A549 (cell line): ENCODE measurements at regions not wholly inside any gene's neighbourhood (a gene's known extent, or its start where the extent isn't known, plus 50 kb on each side); places are given as distances from the start of the nearest gene placed in this dataset.
"Not testable (repeated sequence)": the region's sequence is repeated elsewhere in the genome, so short reads cannot be mapped to it uniquely, and the experiment has no call there.

Experiments
- ATAC-seq, 2 experiments: fragments of 200-7000 bp in 1 of 2; fragments of >200 bp in 1 of 2; cut with Nextera tagmentation in 1 of 2; cut with Tn5 transposase in 1 of 2; 3 replicates each; pipeline versions ENCODE4 v1.8.0 to v1.9.1; 2018 to 2020; ENCODE audit warnings: mild to moderate bottlenecking in 1 of 2, moderate library complexity in 1 of 2
- CTCF ChIA-PET: fragments of 300-600 bp; sonication (Branson Sonifier 250); formaldehyde crosslinking; extraction: SDS; loops from one replicate; lab custom pipeline; 2021; ENCODE audit warnings: antibody characterized with exemption, inconsistent platforms; lab: Yijun Ruan, JAX
- POLR2A ChIA-PET: fragments of 350-600 bp; formaldehyde crosslinking; extraction: SDS; loops from one replicate; lab custom pipeline; 2021; ENCODE audit warnings: antibody characterized with exemption, inconsistent platforms; lab: Yijun Ruan, JAX
- DNase-seq, 2 experiments: peaks; one replicate each; pipeline versions ENCODE4 v3.0.0 to v3.0.0-alpha.2; 2011 to 2016; ENCODE audit warnings: low read depth in 1 of 2, low spot score in 1 of 2
- FAIRE-seq: peaks from 2 replicates; lab custom pipeline; 2011; peaks lifted over from hg19 to GRCh38; lab: Jason Lieb, UNC
- H3K27ac ChIP-seq, 2 experiments: fragments of >200 bp; sonication (Bioruptor Twin); formaldehyde crosslinking; 3 replicates each; pipeline ENCODE4 v1.5.1; 2016 to 2017
- H3K4me1 ChIP-seq: fragments of >200 bp; sonication (Bioruptor Twin); formaldehyde crosslinking; 3 replicates; pipeline ENCODE4 v1.6.1; 2016
- H3K4me2 ChIP-seq: fragments of >200 bp; sonication (Bioruptor Twin); formaldehyde crosslinking; 3 replicates; pipeline ENCODE4 v1.6.1; 2016
- H3K4me3 ChIP-seq: fragments of >200 bp; sonication (Bioruptor Twin); formaldehyde crosslinking; 3 replicates; pipeline ENCODE4 v1.5.1; 2016
- H3K9me3 ChIP-seq: fragments of >200 bp; sonication (Bioruptor Twin); formaldehyde crosslinking; 3 replicates; pipeline ENCODE4 v1.6.1; 2016
- CEBPB ChIP-seq, 2 experiments: fragments of >200 bp in 1 of 2; sonication (Bioruptor Twin) in 1 of 2; formaldehyde crosslinking in 1 of 2; IDR thresholded peaks; 2 replicates each; pipeline ENCODE4 v1.6.1; 2012 to 2016
- EHF ChIP-seq: fragments of 250-450 bp; sonication (Bioruptor Pico); IDR thresholded peaks from 2 replicates; pipeline ENCODE4 v1.5.0; 2020; ENCODE audit warnings: mild to moderate bottlenecking
- ESRRA ChIP-seq: fragments of 150-350 bp; IDR thresholded peaks from 2 replicates; pipeline ENCODE4 v1.6.1; 2014; ENCODE audit warnings: mild to moderate bottlenecking, low read length, borderline replicate concordance
- FOSL2 ChIP-seq, 2 experiments: fragments of 450-650 bp in 1 of 2; fragments of >200 bp in 1 of 2; sonication (Bioruptor Twin) in 1 of 2; formaldehyde crosslinking; IDR thresholded peaks; 2 replicates each; pipeline versions ENCODE4 v1.5.0 to v1.6.1; 2016 to 2020; ENCODE audit warnings: mild to moderate bottlenecking in 1 of 2, moderate library complexity in 1 of 2
- GATA3 ChIP-seq: IDR thresholded peaks from 2 replicates; pipeline ENCODE4 v1.6.1; 2012; ENCODE audit warnings: borderline replicate concordance
- HDAC2 ChIP-seq: fragments of 200-600 bp; sonication (generic); IDR thresholded peaks from 2 replicates; pipeline ENCODE4 v1.6.1; 2016
- HEYL ChIP-seq: fragments of 250-450 bp; sonication (Bioruptor Pico); IDR thresholded peaks from 2 replicates; pipeline ENCODE4 v1.8.0; 2021; ENCODE audit warnings: mild to moderate bottlenecking, moderate library complexity
- HOXA7 ChIP-seq: fragments of 250-450 bp; sonication (Bioruptor Pico); IDR thresholded peaks from 2 replicates; pipeline ENCODE4 v1.5.0; 2020; ENCODE audit warnings: mild to moderate bottlenecking, moderate library complexity
- HOXB13 ChIP-seq: fragments of 250-450 bp; sonication (Bioruptor Pico); IDR thresholded peaks from 2 replicates; pipeline ENCODE4 v1.5.0; 2020; ENCODE audit warnings: low read depth, mild to moderate bottlenecking, moderate library complexity
- JUN ChIP-seq, 2 experiments: fragments of >200 bp; sonication (Bioruptor Twin); formaldehyde crosslinking; IDR thresholded peaks; 2 replicates in 1 of 2; 3 replicates in 1 of 2; pipeline ENCODE4 v1.6.1; 2016 to 2017
- JUNB ChIP-seq: fragments of >200 bp; sonication (Bioruptor Twin); formaldehyde crosslinking; IDR thresholded peaks from 2 replicates; pipeline ENCODE4 v1.6.1; 2016
- KDM1A ChIP-seq: fragments of 200-600 bp; sonication (generic); IDR thresholded peaks from 2 replicates; pipeline ENCODE4 v1.6.1; 2016; ENCODE audit warnings: low read depth, mild to moderate bottlenecking
- KDM5A ChIP-seq: fragments of 200-600 bp; sonication (generic); IDR thresholded peaks from 2 replicates; pipeline ENCODE4 v1.6.1; 2016; ENCODE audit warnings: antibody characterized with exemption, mild to moderate bottlenecking
- MAZ ChIP-seq: fragments of 150-350 bp; IDR thresholded peaks from 2 replicates; pipeline ENCODE4 v1.6.1; 2014; ENCODE audit warnings: antibody characterized with exemption, low read depth, low read length, borderline replicate concordance
- NR3C1 ChIP-seq: fragments of >200 bp; sonication (Bioruptor Twin); formaldehyde crosslinking; IDR thresholded peaks from 3 replicates; pipeline ENCODE4 v1.6.1; 2017
- PHF8 ChIP-seq: fragments of 200-600 bp; sonication (generic); IDR thresholded peaks from 2 replicates; pipeline ENCODE4 v1.6.1; 2016; ENCODE audit warnings: low read depth, mild to moderate bottlenecking, antibody characterized with exemption, moderate library complexity, borderline replicate concordance
- RCOR1 ChIP-seq: fragments of 150-350 bp; IDR thresholded peaks from 2 replicates; pipeline ENCODE4 v1.6.1; 2014; ENCODE audit warnings: antibody characterized with exemption, low read length, low read depth
- RNF2 ChIP-seq: fragments of 200-600 bp; sonication (generic); IDR thresholded peaks from 2 replicates; pipeline ENCODE4 v1.6.1; 2016; ENCODE audit warnings: low read depth, mild to moderate bottlenecking, antibody characterized with exemption, moderate library complexity, borderline replicate concordance
- SMC3 ChIP-seq: fragments of >200 bp; sonication (Bioruptor Twin); formaldehyde crosslinking; IDR thresholded peaks from 3 replicates; pipeline ENCODE4 v1.6.1; 2018; ENCODE audit warnings: inconsistent platforms
- SREBF2 ChIP-seq: fragments of 450-650 bp; IDR thresholded peaks from 2 replicates; pipeline ENCODE4 v1.6.1; 2014; ENCODE audit warnings: mild to moderate bottlenecking, moderate library complexity
- TP53 ChIP-seq: fragments of 250-450 bp; sonication (Bioruptor Pico); IDR thresholded peaks from 2 replicates; pipeline ENCODE4 v1.5.0; 2021; ENCODE audit warnings: mild to moderate bottlenecking, moderate library complexity
- WGBS: methylation state at CpG from one replicate; pipeline ENCODE4 v1.1.6; 2017; ENCODE audit errors: missing lambda C conversion rate; 5-methylcytosine and 5-hydroxymethylcytosine counted together
- TF ChIP-seq, protein P1 (sequence below): IDR thresholded peaks from 2 replicates; pipeline ENCODE4 v1.6.1; 2012
- TF ChIP-seq, protein P2 (sequence below): fragments of >200 bp; sonication (Bioruptor Twin); formaldehyde crosslinking; IDR thresholded peaks from 3 replicates; pipeline ENCODE4 v1.6.1; 2016
- TF ChIP-seq, protein P3 (sequence below): fragments of 250-450 bp; sonication (Bioruptor Pico); IDR thresholded peaks from 2 replicates; pipeline ENCODE4 v1.5.0; 2020; ENCODE audit warnings: low read depth, mild to moderate bottlenecking, moderate library complexity
- TF ChIP-seq, protein P4 (sequence below): fragments of 200-600 bp; sonication (generic); IDR thresholded peaks from 2 replicates; pipeline ENCODE4 v1.6.1; 2016; ENCODE audit warnings: antibody characterized with exemption, mild to moderate bottlenecking, moderate library complexity

DNA sequence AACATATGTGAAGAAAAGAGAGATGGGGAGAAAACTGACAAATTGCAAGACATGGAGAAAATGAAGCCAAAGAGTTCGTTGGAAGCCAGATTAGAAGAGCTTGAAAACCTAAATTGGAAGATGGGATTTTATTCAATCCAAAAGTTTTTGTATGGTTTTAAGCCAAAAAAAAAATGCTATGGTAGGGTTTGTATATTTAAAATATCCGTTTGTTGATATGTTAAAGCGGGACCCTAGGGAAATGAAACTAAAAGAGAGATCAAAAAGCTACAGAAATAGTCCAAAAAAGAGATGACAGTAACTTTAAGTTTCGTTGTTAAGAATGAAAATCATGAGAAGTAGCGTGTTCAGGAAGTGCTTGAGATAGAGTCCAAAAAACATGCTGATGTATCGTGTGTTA, 617.7 kb upstream of the ADGRL2 start (continued):
- TF ChIP-seq, protein P1, sequence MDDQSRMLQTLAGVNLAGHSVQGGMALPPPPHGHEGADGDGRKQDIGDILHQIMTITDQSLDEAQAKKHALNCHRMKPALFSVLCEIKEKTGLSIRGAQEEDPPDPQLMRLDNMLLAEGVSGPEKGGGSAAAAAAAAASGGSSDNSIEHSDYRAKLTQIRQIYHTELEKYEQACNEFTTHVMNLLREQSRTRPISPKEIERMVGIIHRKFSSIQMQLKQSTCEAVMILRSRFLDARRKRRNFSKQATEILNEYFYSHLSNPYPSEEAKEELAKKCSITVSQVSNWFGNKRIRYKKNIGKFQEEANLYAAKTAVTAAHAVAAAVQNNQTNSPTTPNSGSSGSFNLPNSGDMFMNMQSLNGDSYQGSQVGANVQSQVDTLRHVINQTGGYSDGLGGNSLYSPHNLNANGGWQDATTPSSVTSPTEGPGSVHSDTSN: no peak
- TF ChIP-seq HDAC2 (no peak), PHF8 (no peak), SREBF2 (no peak), RNF2 (no peak)
- TF ChIP-seq, protein P2, sequence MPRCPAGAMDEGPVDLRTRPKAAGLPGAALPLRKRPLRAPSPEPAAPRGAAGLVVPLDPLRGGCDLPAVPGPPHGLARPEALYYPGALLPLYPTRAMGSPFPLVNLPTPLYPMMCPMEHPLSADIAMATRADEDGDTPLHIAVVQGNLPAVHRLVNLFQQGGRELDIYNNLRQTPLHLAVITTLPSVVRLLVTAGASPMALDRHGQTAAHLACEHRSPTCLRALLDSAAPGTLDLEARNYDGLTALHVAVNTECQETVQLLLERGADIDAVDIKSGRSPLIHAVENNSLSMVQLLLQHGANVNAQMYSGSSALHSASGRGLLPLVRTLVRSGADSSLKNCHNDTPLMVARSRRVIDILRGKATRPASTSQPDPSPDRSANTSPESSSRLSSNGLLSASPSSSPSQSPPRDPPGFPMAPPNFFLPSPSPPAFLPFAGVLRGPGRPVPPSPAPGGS: no peak

DNA sequence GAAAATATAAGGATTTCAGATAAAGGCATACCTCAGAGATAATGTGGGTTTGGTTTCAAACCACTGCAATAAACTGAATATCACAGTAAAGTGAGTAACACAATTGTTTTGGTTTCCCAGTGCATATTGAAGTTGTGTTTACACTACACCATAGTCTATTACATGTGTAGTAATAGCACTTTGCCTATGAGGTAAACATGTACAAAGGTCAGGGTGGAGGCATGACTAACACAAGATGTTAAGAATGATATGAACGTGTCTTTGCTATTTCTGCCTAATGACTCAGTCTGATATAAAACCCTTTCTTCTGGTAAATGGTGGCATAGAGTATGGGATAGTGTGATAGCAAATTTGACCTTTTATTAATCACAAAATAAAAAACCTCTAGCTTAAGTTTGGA, 621.5 kb upstream of the ADGRL2 start:
- DNase-seq: peak; percentile 3 to 55
- WGBS: 0% methylated on average over 1 of the region's 1 CpG
- H3K27ac ChIP-seq: no peak overlapping the region

DNA sequence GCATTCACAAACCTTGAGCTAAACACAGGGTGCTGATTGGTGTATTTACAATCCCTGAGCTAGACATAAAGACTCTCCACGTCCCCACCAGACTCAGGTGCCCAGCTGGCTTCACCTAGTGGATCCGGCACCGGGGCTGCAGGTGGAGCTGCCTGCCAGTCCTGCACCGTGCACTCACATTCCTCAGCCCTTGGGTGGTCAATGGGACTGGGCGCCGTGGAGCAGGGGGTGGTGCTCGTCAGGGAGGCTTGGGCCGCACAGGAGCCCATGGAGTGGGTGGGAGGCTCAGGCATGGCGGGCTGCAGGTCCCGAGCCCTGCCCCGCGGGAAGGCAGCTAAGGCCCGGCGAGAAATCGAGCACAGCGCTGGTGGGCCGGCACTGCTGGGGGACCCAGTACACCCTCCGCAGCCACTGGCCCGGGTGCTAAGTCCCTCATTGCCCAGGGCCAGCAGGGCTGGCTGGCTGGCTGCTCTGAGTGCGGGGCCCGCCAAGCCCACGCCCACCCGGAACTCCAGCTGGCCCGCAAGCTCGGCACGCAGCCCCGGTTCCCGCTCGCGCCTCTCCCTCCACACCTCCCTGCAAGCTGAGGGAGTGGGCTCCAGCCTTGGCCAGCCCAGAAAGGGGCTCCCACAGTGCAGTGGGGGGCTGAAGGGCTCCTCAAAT, 622.2 kb upstream of the ADGRL2 start:
- H3K9me3 ChIP-seq, CTCF ChIA-PET, H3K4me3 ChIP-seq, H3K27ac ChIP-seq, DNase-seq, POLR2A ChIA-PET, H3K4me2 ChIP-seq, FAIRE-seq, H3K4me1 ChIP-seq, ATAC-seq: not testable (repeated sequence)
- WGBS: 100% methylated on average over 2 of the region's 30 CpGs

More for the DNA sequence above, 621.5 kb upstream of the ADGRL2 start:
- H3K4me3 ChIP-seq: no peak overlapping the region
- TF ChIP-seq FOSL2 (IDR thresholded peaks at IDR 0.05): no peak
- TF ChIP-seq FOSL2 (CRISPR knock-in tag; IDR thresholded peaks at IDR 0.05): 0 out of 2 replicates have a peak, but pooled peaks have one; percentile 5
- TF ChIP-seq ESRRA: no peak
- peak; percentile 48; the same call in 1 of the 2 replicates for TF ChIP-seq GATA3
- no peak for TF ChIP-seq RCOR1
- TF ChIP-seq JUNB: peak; percentile 50; the same call in 1 of the 2 replicates
- H3K9me3 ChIP-seq: no peaks in the 10 kb centered on the region; the same call in 2 of the 3 replicates
- POLR2A ChIA-PET: no interaction called here
- FAIRE-seq (no peak), ATAC-seq (peak; percentile 45 to 82)
- H3K4me2 ChIP-seq: no peak overlapping the region
- H3K4me1 ChIP-seq: 0 out of 3 replicates have a peak, but pooled peaks cover 4% of the 10 kb centered on the region
- CTCF ChIA-PET: no interaction called here

DNA sequence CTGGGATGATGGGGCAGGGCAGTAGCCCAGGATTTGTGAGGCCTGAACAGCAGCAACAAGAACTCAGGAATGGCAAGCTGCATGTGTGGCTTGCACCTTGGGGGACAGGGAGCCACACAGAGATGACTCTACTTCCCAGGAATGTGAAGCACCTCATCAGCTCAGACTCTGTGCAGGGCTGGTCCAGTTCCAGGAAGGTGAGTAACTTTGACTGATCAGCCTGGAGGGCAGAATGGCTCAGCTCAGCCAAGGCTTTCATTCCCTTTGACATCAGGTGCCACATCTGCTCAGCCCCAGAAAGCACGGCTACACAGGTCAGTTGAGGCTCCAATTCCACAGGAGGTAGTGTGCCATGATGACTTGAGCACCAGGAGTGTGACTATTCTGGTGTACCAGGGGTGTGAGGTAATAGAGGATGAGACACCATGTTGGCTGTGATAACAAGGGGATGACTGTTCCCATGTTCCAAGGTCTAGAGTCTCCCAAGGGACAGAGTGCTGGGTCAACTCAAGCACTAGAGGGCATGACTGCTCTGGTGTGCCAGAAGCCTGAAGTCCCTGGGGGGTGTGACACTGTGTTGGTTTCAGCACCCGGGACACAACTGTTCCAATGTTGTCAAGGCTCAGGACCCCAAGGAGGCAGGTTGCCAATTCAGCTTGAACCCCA, 625.8 kb upstream of the ADGRL2 start:
- H3K4me1 ChIP-seq: 0 out of 3 replicates have a peak, but pooled peaks cover 4% of the 10 kb centered on the region
- no peak overlapping the region for H3K27ac ChIP-seq
- 0% methylated on average over 1 of the region's 2 CpGs for WGBS
- DNase-seq: peak in 1 of 2 experiments; percentile 40
- TF ChIP-seq KDM5A (no peak), HOXA7 (CRISPR knock-in tag) (no peak), SREBF2 (no peak), MAZ (no peak), HDAC2 (no peak), NR3C1 (no peak), HOXB13 (CRISPR knock-in tag) (no peak), SMC3 (no peak), EHF (no peak), CEBPB (IDR thresholded peaks at IDR 0.05) (no peak), JUN (IDR thresholded peaks at IDR 0.05) (no peak), RCOR1 (no peak), HEYL (CRISPR knock-in tag) (no peak), TP53 (CRISPR knock-in tag) (no peak), KDM1A (no peak)
- TF ChIP-seq, protein P3, sequence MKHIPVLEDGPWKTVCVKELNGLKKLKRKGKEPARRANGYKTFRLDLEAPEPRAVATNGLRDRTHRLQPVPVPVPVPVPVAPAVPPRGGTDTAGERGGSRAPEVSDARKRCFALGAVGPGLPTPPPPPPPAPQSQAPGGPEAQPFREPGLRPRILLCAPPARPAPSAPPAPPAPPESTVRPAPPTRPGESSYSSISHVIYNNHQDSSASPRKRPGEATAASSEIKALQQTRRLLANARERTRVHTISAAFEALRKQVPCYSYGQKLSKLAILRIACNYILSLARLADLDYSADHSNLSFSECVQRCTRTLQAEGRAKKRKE: no peak
- TF ChIP-seq, protein P4, sequence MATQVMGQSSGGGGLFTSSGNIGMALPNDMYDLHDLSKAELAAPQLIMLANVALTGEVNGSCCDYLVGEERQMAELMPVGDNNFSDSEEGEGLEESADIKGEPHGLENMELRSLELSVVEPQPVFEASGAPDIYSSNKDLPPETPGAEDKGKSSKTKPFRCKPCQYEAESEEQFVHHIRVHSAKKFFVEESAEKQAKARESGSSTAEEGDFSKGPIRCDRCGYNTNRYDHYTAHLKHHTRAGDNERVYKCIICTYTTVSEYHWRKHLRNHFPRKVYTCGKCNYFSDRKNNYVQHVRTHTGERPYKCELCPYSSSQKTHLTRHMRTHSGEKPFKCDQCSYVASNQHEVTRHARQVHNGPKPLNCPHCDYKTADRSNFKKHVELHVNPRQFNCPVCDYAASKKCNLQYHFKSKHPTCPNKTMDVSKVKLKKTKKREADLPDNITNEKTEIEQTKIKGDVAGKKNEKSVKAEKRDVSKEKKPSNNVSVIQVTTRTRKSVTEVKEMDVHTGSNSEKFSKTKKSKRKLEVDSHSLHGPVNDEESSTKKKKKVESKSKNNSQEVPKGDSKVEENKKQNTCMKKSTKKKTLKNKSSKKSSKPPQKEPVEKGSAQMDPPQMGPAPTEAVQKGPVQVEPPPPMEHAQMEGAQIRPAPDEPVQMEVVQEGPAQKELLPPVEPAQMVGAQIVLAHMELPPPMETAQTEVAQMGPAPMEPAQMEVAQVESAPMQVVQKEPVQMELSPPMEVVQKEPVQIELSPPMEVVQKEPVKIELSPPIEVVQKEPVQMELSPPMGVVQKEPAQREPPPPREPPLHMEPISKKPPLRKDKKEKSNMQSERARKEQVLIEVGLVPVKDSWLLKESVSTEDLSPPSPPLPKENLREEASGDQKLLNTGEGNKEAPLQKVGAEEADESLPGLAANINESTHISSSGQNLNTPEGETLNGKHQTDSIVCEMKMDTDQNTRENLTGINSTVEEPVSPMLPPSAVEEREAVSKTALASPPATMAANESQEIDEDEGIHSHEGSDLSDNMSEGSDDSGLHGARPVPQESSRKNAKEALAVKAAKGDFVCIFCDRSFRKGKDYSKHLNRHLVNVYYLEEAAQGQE: no peak
- no peak overlapping the region for H3K4me2 ChIP-seq
- no peaks in the 10 kb centered on the region; the same call in 2 of the 3 replicates for H3K9me3 ChIP-seq
- ChIA-PET POLR2A (no interaction called here), CTCF (no interaction called here)
- FAIRE-seq: no peak
- ATAC-seq: peak; percentile 59 to 78
- no peak overlapping the region for H3K4me3 ChIP-seq
